ENCODE measurements at regions not wholly inside any gene's neighbourhood (a gene's known extent, or its start where the extent isn't known, plus 50 kb on each side); places are given as distances from the start of the nearest gene placed in this dataset.

- TF ChIP-seq, protein P1, sequence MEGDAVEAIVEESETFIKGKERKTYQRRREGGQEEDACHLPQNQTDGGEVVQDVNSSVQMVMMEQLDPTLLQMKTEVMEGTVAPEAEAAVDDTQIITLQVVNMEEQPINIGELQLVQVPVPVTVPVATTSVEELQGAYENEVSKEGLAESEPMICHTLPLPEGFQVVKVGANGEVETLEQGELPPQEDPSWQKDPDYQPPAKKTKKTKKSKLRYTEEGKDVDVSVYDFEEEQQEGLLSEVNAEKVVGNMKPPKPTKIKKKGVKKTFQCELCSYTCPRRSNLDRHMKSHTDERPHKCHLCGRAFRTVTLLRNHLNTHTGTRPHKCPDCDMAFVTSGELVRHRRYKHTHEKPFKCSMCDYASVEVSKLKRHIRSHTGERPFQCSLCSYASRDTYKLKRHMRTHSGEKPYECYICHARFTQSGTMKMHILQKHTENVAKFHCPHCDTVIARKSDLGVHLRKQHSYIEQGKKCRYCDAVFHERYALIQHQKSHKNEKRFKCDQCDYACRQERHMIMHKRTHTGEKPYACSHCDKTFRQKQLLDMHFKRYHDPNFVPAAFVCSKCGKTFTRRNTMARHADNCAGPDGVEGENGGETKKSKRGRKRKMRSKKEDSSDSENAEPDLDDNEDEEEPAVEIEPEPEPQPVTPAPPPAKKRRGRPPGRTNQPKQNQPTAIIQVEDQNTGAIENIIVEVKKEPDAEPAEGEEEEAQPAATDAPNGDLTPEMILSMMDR (conservative IDR thresholded peaks at IDR 0.05): no peak
- no peak for TF ChIP-seq EZH2 (IDR thresholded peaks at IDR 0.05; ENCODE audit: low read depth)
These were observed 316.2 kb upstream of the THRB start for GRCh38 chr3:24810881-24811280.

All from PC-9 (cell line).